ENCODE measurements at regions not wholly inside any gene's neighbourhood (a gene's known extent, or its start where the extent isn't known, plus 50 kb on each side); places are given as distances from the start of the nearest gene placed in this dataset.

DNA sequence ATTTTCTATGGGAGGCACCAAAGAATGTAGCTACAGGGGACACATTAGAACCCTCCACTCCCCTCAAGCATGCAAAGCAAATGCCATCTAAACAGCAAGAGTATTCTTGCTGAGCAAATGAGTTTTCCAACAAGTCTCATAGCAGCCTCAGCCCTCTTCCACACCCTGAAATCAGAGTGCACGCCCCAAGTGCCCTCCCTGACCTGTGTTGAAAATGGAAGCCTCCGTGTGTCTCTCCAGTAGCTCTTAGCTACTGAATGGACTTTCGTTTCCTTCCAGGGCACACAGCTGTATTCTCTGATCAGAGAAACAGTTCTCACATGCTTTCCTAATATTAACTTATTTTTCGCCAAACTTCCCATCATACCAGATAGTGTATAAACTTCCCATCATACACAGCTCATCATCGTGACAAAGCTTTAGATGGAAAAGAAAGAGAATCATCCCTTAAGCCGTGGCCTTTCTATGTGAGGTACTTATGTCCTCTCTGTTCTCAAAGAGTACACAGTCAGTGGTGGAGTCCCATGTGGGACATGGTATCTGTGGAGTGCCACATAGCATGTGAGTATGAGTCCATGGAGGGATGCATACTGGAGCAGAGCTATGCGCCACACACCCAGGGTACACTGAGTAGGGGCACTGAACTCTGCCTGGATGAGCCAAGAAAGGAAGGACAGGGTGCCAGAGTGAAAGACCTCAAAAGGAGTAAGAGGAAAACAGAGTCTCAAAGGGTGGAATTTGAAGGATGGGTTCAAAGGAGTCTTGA lies 434.5 kb downstream of the MCTP2 start:
- H3K27ac Mint-ChIP-seq: no peak overlapping the region
- no peaks in the 10 kb centered on the region for H3K9me2 ChIP-seq (ENCODE audit: insufficient read depth)
- no peak overlapping the region for H3K27ac ChIP-seq (ENCODE audit: low read depth)
- no peaks in the 10 kb centered on the region for H3K27me3 ChIP-seq (ENCODE audit: insufficient read depth)
- no peak overlapping the region for H2AFZ ChIP-seq
- no peak overlapping the region for H3K4me3 ChIP-seq
- no peaks in the 10 kb centered on the region for H3K36me3 ChIP-seq (ENCODE audit: insufficient read depth)
- H3K4me1 ChIP-seq (ENCODE audit: insufficient read depth): no peaks in the 10 kb centered on the region
- DNase-seq (ENCODE audit: low spot score) (no peak), ATAC-seq (no peak)
- no peaks in the 10 kb centered on the region for H3F3A ChIP-seq (replicated peaks; ENCODE audit: low read depth)
- H4K20me1 ChIP-seq (replicated peaks; ENCODE audit: insufficient read depth): no peaks in the 10 kb centered on the region
- no peaks in the 10 kb centered on the region for H3K9me3 Mint-ChIP-seq
- no peak overlapping the region for H3K4me2 ChIP-seq
- no peak overlapping the region for H3K4me3 Mint-ChIP-seq
- H3K36me3 Mint-ChIP-seq (ENCODE audit: low read depth): no peaks in the 10 kb centered on the region
- H3K79me2 ChIP-seq (replicated peaks; ENCODE audit: insufficient read depth): no peaks in the 10 kb centered on the region
- peaks cover 4% of the 10 kb centered on the region; the same call in 1 of the 3 replicates for H3K4me1 Mint-ChIP-seq
- no peak for TF ChIP-seq ZNF331 (CRISPR knock-in tag; IDR thresholded peaks at IDR 0.05; ENCODE audit: low read depth)
- TF ChIP-seq, protein P1, sequence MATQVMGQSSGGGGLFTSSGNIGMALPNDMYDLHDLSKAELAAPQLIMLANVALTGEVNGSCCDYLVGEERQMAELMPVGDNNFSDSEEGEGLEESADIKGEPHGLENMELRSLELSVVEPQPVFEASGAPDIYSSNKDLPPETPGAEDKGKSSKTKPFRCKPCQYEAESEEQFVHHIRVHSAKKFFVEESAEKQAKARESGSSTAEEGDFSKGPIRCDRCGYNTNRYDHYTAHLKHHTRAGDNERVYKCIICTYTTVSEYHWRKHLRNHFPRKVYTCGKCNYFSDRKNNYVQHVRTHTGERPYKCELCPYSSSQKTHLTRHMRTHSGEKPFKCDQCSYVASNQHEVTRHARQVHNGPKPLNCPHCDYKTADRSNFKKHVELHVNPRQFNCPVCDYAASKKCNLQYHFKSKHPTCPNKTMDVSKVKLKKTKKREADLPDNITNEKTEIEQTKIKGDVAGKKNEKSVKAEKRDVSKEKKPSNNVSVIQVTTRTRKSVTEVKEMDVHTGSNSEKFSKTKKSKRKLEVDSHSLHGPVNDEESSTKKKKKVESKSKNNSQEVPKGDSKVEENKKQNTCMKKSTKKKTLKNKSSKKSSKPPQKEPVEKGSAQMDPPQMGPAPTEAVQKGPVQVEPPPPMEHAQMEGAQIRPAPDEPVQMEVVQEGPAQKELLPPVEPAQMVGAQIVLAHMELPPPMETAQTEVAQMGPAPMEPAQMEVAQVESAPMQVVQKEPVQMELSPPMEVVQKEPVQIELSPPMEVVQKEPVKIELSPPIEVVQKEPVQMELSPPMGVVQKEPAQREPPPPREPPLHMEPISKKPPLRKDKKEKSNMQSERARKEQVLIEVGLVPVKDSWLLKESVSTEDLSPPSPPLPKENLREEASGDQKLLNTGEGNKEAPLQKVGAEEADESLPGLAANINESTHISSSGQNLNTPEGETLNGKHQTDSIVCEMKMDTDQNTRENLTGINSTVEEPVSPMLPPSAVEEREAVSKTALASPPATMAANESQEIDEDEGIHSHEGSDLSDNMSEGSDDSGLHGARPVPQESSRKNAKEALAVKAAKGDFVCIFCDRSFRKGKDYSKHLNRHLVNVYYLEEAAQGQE (IDR thresholded peaks at IDR 0.05; ENCODE audit: unreplicated experiment): no peak
- H3K27me3 Mint-ChIP-seq (ENCODE audit: insufficient read depth, low read depth, poor library complexity): peaks cover 3% of the 10 kb centered on the region

DNA sequence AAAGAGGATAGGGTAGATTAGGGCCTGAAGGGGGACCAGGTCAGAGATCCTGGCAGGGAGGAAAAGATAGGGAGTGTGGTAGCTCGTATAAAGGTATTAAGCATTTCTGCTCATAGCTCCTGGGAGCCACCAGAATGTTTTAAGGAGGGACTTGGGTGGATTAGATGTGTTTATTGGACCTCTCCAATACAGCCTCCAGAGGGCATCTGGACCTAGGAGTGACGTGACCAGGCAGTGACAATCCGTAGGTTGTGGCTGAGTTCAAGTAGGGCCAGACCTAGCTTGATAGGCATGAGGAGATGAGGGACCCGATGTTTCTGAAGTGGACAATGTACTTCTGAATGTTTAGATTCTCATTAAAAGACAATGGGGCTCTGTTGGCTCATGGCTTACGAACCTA lies 435.2 kb downstream of the MCTP2 start:
- Mint-ChIP-seq H3K27ac (no peak overlapping the region), H3K36me3 (ENCODE audit: low read depth) (no peaks in the 10 kb centered on the region), H3K27me3 (ENCODE audit: insufficient read depth, low read depth, poor library complexity) (peaks cover 3% of the 10 kb centered on the region), H3K9me3 (no peaks in the 10 kb centered on the region), H3K4me1 (peaks cover 8% of the 10 kb centered on the region), H3K4me3 (no peak overlapping the region)
- Histone ChIP-seq H3K27me3 (ENCODE audit: insufficient read depth) (no peaks in the 10 kb centered on the region), H3K36me3 (ENCODE audit: insufficient read depth) (no peaks in the 10 kb centered on the region), H3K4me3 (no peak overlapping the region), H3K9me2 (ENCODE audit: insufficient read depth) (no peaks in the 10 kb centered on the region), H2AFZ (no peak overlapping the region), H3F3A (replicated peaks; ENCODE audit: low read depth) (no peaks in the 10 kb centered on the region), H3K79me2 (replicated peaks; ENCODE audit: insufficient read depth) (no peaks in the 10 kb centered on the region), H3K4me1 (ENCODE audit: insufficient read depth) (peaks cover 5% of the 10 kb centered on the region), H4K20me1 (replicated peaks; ENCODE audit: insufficient read depth) (no peaks in the 10 kb centered on the region), H3K27ac (ENCODE audit: low read depth) (no peak overlapping the region), H3K4me2 (no peak overlapping the region)
- no peak for ATAC-seq
- no peak for TF ChIP-seq CREB1 (CRISPR knock-in tag; IDR thresholded peaks at IDR 0.05; ENCODE audit: low read depth)
- TF ChIP-seq STAT1 (IDR thresholded peaks at IDR 0.05; ENCODE audit: unreplicated experiment): no peak
- TF ChIP-seq, protein P2, sequence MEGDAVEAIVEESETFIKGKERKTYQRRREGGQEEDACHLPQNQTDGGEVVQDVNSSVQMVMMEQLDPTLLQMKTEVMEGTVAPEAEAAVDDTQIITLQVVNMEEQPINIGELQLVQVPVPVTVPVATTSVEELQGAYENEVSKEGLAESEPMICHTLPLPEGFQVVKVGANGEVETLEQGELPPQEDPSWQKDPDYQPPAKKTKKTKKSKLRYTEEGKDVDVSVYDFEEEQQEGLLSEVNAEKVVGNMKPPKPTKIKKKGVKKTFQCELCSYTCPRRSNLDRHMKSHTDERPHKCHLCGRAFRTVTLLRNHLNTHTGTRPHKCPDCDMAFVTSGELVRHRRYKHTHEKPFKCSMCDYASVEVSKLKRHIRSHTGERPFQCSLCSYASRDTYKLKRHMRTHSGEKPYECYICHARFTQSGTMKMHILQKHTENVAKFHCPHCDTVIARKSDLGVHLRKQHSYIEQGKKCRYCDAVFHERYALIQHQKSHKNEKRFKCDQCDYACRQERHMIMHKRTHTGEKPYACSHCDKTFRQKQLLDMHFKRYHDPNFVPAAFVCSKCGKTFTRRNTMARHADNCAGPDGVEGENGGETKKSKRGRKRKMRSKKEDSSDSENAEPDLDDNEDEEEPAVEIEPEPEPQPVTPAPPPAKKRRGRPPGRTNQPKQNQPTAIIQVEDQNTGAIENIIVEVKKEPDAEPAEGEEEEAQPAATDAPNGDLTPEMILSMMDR (conservative IDR thresholded peaks at IDR 0.05; ENCODE audit: low read depth in 2 of 2): peak in 1 of 2 experiments; percentile 28; a peak in 2 of 4 replicates
- no peak for TF ChIP-seq NANOG (IDR thresholded peaks at IDR 0.05; ENCODE audit: borderline replicate concordance)
- TF ChIP-seq, protein P3, sequence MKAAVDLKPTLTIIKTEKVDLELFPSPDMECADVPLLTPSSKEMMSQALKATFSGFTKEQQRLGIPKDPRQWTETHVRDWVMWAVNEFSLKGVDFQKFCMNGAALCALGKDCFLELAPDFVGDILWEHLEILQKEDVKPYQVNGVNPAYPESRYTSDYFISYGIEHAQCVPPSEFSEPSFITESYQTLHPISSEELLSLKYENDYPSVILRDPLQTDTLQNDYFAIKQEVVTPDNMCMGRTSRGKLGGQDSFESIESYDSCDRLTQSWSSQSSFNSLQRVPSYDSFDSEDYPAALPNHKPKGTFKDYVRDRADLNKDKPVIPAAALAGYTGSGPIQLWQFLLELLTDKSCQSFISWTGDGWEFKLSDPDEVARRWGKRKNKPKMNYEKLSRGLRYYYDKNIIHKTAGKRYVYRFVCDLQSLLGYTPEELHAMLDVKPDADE (IDR thresholded peaks at IDR 0.05): no peak
- DNase-seq (ENCODE audit: low spot score): no peak
